LNCAP (cell line): ENCODE measurements at regions not wholly inside any gene's neighbourhood (a gene's known extent, or its start where the extent isn't known, plus 50 kb on each side); places are given as distances from the start of the nearest gene placed in this dataset.

Source experiments
- TF ChIP-seq, protein P1 (sequence below): fragments of 450-650 bp; IDR thresholded peaks from 2 replicates; pipeline ENCODE4 v1.5.1; 2017; ENCODE audit warnings: mild to moderate bottlenecking

DNA sequence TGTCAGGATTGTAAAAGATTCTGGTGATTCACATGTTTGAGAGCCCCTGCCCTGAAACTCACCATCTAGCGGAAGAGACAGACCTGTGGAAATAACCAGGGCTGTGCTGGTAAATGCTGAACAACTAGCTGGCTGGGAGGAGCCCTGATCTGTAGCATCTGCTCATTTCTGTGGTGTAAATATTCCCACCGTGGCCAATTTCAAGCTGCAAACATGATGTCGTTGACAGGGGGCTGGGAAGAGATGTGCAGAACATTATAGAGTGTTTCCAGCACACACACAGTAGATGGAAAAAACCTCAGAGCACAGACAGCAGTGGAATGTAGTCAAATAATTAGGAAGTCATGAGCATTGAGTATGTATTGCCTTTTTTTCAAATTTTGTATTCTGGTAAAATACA lies 138.2 kb downstream of the PHETA1 start:
- TF ChIP-seq, protein P1, sequence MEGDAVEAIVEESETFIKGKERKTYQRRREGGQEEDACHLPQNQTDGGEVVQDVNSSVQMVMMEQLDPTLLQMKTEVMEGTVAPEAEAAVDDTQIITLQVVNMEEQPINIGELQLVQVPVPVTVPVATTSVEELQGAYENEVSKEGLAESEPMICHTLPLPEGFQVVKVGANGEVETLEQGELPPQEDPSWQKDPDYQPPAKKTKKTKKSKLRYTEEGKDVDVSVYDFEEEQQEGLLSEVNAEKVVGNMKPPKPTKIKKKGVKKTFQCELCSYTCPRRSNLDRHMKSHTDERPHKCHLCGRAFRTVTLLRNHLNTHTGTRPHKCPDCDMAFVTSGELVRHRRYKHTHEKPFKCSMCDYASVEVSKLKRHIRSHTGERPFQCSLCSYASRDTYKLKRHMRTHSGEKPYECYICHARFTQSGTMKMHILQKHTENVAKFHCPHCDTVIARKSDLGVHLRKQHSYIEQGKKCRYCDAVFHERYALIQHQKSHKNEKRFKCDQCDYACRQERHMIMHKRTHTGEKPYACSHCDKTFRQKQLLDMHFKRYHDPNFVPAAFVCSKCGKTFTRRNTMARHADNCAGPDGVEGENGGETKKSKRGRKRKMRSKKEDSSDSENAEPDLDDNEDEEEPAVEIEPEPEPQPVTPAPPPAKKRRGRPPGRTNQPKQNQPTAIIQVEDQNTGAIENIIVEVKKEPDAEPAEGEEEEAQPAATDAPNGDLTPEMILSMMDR, result no peak

DNA sequence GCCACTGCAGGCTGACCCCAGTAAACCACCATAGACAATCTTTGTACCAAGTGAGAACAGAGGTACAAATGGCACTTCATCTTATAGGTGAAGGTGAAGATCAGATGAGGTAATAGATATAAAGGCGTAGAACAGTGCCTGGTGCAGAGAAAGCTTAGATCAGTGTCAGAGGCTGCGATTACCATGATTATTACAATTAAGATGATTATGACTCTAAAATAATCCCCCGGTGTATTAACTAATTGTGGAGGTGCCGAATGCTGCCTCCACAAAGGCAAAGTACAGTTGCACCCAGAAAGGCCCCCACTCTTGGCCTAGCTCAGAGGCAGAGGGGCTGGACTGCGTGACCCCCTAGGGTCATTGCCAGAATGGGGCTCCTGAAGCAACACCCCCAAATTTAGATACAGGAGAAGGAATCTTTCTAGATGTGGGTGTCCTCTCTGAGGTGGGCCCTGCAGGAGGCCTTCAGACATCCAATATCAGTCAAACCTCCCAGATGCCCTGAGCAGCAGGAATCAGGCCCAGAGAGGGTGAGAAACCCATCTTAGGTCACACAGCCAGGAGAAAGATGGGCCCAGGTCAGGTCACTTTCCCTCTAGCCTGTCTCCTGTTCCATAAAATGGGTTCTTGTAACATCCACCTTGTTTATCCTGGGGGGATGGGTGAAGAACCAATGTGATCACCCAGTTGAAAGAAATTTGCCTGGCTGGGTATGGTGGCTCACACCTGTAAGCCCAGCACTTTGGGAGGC lies 139.8 kb downstream of the PHETA1 start:
- TF ChIP-seq, protein P1, result no peak

DNA sequence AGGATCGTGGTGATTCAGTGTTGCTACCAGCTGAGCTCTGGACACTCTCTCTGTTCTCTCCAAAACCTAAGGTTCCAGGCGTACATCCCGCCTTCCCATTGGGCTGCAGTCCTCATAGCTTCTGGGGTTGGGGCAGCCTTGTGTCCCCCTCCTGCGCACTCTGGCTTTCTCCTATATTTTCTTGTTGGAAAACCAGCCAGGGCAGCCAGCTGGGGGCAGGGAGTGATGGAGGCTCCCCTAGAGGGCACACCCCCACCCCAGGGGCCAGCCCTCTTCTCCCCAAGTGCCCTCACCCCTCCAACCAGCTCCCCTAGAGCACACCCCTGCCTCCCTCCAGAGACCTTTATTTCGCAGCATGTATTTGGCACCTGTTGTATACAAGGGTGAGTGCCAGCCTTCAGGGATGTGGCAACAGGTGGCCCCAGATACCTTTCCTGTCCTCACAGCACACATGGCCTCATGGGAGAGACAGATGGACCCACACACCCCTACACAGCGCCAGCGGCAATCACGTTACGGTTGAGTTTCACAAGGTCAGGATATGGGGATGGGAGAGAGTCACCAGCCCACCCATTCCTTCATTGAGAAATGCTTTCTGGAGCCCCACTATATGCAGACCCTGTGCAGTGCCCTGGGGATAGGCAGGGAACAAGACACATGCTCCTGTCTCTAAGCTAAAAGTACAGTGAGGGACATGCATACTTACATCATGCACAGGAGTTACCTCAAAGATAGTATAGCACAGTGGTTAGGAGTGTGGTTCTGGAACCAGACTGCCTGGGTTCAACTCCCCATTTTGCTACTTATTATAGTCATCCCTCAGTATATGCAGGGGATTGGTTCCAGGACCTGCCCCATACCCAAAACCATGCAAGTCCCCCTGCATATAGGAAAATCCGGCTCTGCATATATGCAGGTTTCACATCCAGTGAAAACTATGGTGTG lies 141.1 kb downstream of the PHETA1 start:
- TF ChIP-seq, protein P1, result no peak

DNA sequence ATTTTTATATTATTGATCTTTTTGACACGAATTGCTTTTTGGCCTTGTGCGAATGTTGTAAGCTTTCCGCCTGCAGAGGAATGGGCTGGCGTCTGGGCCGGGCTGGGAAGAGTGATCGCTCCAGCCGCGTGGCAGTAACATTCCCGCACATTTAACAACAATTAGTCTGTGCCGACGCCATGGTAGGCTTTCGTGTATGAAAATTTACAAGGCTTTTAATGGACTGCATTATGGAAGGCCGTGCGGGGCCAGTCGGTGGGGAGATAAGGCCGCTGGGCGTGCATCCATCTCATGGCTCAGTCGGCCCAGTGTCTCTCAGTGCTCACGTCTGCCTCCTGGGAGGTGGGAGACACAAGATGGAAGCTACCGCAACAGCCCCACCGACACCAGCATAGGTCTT lies 142.2 kb downstream of the PHETA1 start:
- TF ChIP-seq, protein P1, result no peak

DNA sequence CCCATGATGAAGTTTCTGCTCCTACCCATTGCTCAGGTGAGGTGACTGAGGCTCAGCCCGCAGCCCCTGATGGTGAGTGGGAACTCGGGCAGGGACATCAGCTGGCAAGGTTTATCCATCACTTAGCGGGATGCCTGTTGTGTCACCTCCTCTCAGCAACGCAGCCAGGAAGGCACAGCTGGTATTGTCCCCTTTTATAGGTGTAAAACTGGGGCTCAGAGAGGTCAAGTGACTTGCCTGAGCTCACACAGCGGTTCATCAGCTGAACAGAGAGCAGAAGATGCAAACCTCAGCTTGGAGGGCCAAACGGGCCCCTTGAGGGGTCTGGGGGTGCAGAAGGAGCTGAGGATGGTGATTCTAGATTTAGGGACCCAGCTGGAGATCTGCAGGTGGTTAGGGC lies 143.6 kb downstream of the PHETA1 start:
- TF ChIP-seq, protein P1, result no peak

DNA sequence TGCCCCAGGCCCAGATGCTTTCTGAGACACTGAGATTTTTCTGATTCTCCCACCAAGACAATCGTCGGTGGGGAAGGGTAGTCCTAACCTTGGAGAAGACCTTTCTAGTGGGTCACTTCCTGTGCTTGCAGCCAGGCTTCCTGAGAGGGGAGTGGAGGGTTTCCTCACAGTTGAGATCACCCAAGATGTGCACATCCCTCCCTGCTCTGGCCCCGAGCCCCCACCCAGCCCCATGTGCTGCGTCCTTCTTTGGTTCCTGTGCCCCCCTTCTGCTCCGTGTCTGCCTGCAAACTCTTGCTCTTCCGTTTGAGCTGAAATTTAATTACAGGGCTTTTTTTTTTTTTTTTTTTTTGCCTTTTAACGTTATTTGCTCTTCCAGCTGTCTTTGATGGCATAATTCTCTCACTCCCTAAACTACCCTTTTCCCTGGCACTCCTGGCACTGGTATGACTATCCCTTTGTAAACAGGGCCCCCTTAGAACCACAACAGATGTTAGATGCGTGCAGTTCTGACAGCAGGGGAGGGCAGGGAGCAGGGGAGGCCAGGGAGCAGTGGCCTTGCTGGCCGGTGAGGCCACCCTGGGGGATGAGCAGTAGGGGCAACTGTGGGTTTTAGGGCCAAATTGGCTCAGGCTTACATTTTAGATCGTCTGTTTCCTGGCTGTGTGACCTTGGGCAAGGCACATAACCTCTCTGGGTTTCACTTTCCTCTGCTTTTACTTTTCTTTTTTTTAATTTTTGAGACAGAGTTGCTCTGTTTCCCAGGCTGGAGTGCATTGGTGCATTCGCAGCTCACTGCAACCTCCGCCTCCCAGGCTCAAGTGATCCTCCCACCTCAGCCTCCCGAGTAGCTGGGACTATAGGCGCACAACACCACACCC lies 144.5 kb downstream of the PHETA1 start:
- TF ChIP-seq, protein P1, result no peak

DNA sequence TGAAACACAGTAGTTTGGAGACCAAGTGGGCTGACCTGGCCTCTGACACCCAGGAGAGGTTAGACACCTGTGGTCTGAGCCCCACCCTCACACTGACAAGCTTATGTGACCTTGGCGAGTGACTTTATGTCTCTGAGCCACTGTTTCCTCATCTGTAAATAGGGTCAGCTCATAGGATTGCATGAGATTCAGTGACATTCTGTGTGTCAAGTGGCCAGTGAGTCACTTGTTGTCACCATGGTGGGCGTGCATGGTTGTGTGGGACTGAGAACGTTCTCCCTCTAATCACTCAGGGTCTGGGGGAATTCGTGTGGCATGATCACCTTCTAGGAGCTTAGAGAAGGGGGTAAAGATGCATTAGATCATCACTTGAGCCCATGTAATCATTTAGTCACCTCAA lies 146.4 kb downstream of the PHETA1 start:
- TF ChIP-seq, protein P1, result no peak
